HG03342 (cell line): ENCODE measurements at regions not wholly inside any gene's neighbourhood (a gene's known extent, or its start where the extent isn't known, plus 50 kb on each side); places are given as distances from the start of the nearest gene placed in this dataset.
A peak's percentile ranks its signal among the peaks of the same experiment; 100 is the strongest.

ENCODE experiments used
- ATAC-seq: cut with Tn5 transposase; IDR thresholded peaks from one replicate; pipeline ENCODE4 v1.9.1; 2021; ENCODE audit warnings: mild to moderate bottlenecking, moderate library complexity; ENCODE audit not compliant: unreplicated experiment

DNA sequence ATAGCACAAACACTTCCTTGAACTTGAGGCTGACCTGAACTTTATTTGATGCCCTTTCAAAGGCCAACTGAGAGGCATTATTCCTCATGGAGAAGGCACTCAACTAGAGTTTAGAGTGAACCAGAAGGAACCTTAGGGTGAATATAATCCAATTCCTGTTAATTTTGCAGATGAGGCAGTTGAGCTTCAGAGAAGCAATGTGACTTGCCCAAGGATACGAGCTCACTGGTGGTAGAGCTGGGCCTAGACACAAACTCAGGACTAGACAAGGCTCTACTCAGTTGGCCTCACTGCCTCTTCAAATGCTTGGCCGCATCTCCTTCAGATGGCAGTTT lies 172.7 kb upstream of the ADAMTS9 start:
- ATAC-seq = no peak

GRCh38 chr3:64859625-64860535 lies 172.1 kb upstream of the ADAMTS9 start:
- no peak for ATAC-seq

GRCh38 chr3:64856977-64857516 lies 169.2 kb upstream of the ADAMTS9 start:
- ATAC-seq = no peak

DNA sequence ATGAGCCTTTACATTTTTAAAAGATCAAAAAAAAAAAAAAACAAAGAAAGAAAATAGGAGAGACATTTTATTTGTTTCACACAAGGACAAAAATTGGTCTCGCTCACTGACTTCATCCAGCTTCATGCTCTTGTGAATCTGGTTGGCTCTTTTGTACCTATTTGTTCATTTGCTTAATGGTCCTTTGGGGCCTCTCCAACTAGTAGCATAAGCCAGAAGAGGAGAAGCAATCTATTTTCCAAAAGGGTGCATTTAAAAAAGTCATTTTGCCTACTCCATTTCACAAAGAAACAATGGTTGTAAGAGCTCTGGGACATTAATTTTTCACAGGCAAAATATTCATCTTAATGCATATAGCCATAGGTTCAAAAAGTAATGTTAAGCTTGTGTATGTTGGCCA lies 168.3 kb upstream of the ADAMTS9 start:
- ATAC-seq = no peak

- no peak for ATAC-seq
These were observed 165.7 kb upstream of the ADAMTS9 start for GRCh38 chr3:64853456-64853855.

GRCh38 chr3:64852738-64853137 lies 164.9 kb upstream of the ADAMTS9 start:
- no peak for ATAC-seq

- ATAC-seq = no peak
These were observed 161.0 kb upstream of the ADAMTS9 start for GRCh38 chr3:64848822-64849221.

DNA sequence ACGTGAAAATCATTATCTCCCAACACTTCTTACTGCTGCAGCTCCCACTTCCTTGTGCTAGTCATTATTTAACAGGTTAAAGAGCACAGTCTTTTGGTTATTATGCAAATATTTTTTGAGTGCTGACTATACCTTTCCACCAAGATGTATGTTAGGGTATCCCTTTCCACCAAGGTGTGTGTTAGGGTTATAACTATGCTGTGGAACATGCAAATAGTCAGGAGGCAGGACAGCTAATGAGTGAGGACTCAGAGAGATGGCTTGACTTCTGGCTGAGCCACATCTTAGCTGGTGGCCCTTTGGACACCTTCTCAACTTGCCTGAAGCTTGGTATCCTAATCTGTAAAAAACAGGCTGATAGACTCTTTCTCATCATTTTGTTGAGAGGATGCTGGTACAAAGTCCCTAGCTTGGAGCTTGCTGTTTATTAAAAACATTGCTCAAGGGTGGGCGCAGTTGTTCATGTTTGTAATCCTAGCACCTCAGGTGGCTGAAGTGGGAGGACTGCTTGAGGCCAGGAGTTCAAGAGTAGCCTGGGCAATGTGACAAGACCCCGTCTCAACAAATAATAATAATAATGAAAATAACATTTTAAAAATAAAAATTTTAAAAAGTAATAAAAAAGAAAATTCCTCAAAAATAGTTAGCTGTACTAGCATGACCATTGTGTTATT lies 160.5 kb upstream of the ADAMTS9 start:
- no peak for ATAC-seq

GRCh38 chr3:64844558-64844957 lies 156.8 kb upstream of the ADAMTS9 start:
- no peak for ATAC-seq

DNA sequence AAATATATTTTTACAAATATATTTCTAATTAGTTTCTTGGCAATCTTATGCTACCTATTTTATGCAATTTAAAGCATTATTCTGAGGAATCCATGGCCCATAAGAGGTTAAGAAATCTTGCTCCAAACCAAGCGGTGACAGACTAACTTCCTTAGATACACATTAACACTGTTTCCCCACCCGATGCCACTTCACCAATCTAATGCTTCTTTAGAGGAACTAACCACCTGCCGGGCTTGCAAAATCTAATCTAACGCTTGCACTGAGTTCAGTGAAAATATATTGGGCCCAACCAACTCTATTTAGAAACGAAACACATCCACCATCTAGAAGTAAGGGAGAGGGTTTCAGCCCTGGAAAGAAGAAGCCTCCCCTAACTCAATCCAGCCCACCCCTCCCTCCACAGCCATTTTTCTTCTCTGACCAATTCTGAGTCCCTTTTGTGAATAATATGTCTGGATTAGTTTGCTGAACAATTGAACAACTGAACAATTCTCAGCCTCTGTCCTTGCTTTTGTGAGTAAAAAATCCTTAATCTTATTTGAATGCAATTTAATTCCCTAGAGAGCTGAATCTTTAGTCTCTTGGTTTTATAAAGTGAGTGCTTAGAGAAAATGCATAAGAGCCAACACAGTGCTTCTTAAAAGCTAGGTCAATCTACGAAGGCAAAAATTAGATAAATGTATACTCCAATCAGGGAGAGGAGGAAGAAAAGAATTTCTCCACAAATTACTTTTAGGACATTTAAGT lies 150.4 kb upstream of the ADAMTS9 start:
- no peak for ATAC-seq

GRCh38 chr3:64837126-64837738 lies 149.4 kb upstream of the ADAMTS9 start:
- ATAC-seq = no peak

DNA sequence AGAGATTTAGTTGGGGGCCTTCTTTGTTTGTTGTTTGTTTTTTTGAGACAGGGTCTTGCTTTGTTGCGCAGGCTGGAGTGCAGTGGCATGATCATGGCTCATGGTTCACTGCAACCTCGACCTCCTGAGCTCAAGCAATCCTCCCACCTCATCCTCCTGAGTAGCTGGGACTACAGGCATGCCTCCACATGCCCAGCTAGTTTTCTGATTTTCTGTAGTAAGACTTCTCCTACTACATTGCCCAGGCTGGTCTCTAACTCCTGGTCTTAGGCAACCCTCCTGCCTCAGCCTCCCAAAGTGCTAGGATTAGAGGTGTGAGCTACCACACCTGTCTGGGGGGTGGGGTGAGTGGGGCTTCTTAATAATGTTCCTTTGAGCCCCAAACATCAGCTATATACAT lies 148.3 kb upstream of the ADAMTS9 start:
- ATAC-seq = no peak

- no peak for ATAC-seq
These were observed 144.3 kb upstream of the ADAMTS9 start for GRCh38 chr3:64832098-64832497.

GRCh38 chr3:64830681-64831080 lies 142.9 kb upstream of the ADAMTS9 start:
- no peak for ATAC-seq

GRCh38 chr3:64829331-64829730 lies 141.5 kb upstream of the ADAMTS9 start:
- no peak for ATAC-seq

DNA sequence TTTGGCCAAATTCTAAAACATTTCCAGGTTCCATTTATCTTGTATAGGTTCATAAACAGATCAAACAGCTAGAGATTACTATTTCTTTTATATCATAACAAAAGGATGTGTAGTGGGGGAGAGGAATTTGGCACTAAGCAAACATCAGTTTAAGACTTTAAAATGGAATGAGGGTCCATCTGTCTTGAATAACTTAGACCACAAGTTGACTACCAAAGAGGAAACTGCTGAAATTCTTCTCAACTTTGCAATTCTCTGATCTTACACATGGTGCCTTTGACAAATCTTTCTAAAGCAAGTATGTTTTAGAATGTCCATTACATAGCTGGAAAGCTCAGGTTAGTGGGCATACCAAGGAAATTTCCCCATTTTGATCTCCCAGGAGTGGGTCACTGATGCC lies 140.5 kb upstream of the ADAMTS9 start:
- ATAC-seq = no peak

- ATAC-seq = peak; percentile 79
These were observed 139.6 kb upstream of the ADAMTS9 start for GRCh38 chr3:64827431-64827830.

GRCh38 chr3:64827019-64827418 lies 139.2 kb upstream of the ADAMTS9 start:
- ATAC-seq = no peak

GRCh38 chr3:64825404-64826120 lies 137.8 kb upstream of the ADAMTS9 start:
- ATAC-seq = no peak

GRCh38 chr3:64824394-64824909 lies 136.7 kb upstream of the ADAMTS9 start:
- no peak for ATAC-seq
